GM23338 (cell line): ENCODE measurements at regions not wholly inside any gene's neighbourhood (a gene's known extent, or its start where the extent isn't known, plus 50 kb on each side); places are given as distances from the start of the nearest gene placed in this dataset.

Source experiments
- ATAC-seq: fragments of 200-7000 bp; cut with Tn5 transposase; 3 replicates; pipeline ENCODE4 v1.9.1; 2020
- DNase-seq: peaks from one replicate; pipeline ENCODE4 v3.0.0-alpha.2; 2015; ENCODE audit warnings: low spot score
- H2AFZ ChIP-seq: fragments of 200-600 bp; sonication (generic); 2 replicates; pipeline ENCODE4 v1.8.0; 2016; ENCODE audit warnings: antibody characterized with exemption, mild to moderate bottlenecking, moderate library complexity
- H3F3A ChIP-seq: fragments of 200-600 bp; sonication (generic); replicated peaks from 2 replicates; pipeline ENCODE4 v1.8.0; 2017; ENCODE audit warnings: antibody characterized with exemption, mixed run types, low read depth
- H3K27ac ChIP-seq: fragments of 200-600 bp; sonication (generic); 2 replicates; pipeline ENCODE4 v1.6.1; 2016; ENCODE audit warnings: low read depth
- H3K27me3 ChIP-seq: fragments of 200-600 bp; sonication (generic); 2 replicates; pipeline ENCODE4 v1.8.0; 2016; ENCODE audit warnings: mild to moderate bottlenecking, mixed run types, moderate library complexity; ENCODE audit not compliant: insufficient read depth
- H3K36me3 ChIP-seq: fragments of 200-600 bp; sonication (generic); 2 replicates; pipeline ENCODE4 v1.8.0; 2016; ENCODE audit warnings: mild to moderate bottlenecking; ENCODE audit not compliant: insufficient read depth
- H3K4me1 ChIP-seq: fragments of 200-600 bp; sonication (generic); 2 replicates; pipeline ENCODE4 v1.8.0; 2016; ENCODE audit warnings: mild to moderate bottlenecking, moderate library complexity; ENCODE audit not compliant: insufficient read depth
- H3K4me2 ChIP-seq: fragments of 200-600 bp; sonication (generic); 2 replicates; pipeline ENCODE4 v1.7.1; 2017; ENCODE audit warnings: mixed run types
- H3K4me3 ChIP-seq: fragments of 200-600 bp; sonication (generic); 2 replicates; pipeline ENCODE4 v1.6.1; 2016; ENCODE audit warnings: mixed run types
- H3K79me2 ChIP-seq: fragments of 200-600 bp; sonication (generic); replicated peaks from 2 replicates; pipeline ENCODE4 v1.8.0; 2017; ENCODE audit warnings: mild to moderate bottlenecking; ENCODE audit not compliant: insufficient read depth
- H3K9me2 ChIP-seq: fragments of 200-600 bp; sonication (generic); 2 replicates; pipeline ENCODE4 v1.8.0; 2017; ENCODE audit not compliant: insufficient read depth
- H4K20me1 ChIP-seq: fragments of 200-600 bp; sonication (generic); replicated peaks from 2 replicates; pipeline ENCODE4 v1.8.0; 2017; ENCODE audit warnings: mild to moderate bottlenecking; ENCODE audit not compliant: insufficient read depth
- H3K27ac Mint-ChIP-seq: 2 replicates; pipeline ENCODE4 v1.8.0; 2020; ENCODE audit warnings: inconsistent platforms, mild to moderate bottlenecking, moderate library complexity, mixed read lengths
- H3K27me3 Mint-ChIP-seq: 3 replicates; pipeline ENCODE4 v1.8.0; 2022; ENCODE audit warnings: low read depth, mild to moderate bottlenecking, moderate library complexity, mixed read lengths, inconsistent platforms; ENCODE audit not compliant: insufficient read depth, poor library complexity
- H3K36me3 Mint-ChIP-seq: 3 replicates; pipeline ENCODE4 v1.8.0; 2021; ENCODE audit warnings: low read depth, mild to moderate bottlenecking, inconsistent platforms, moderate library complexity, mixed read lengths
- H3K4me1 Mint-ChIP-seq: 3 replicates; pipeline ENCODE4 v1.8.0; 2020; ENCODE audit warnings: mild to moderate bottlenecking, inconsistent platforms, mixed read lengths
- H3K4me3 Mint-ChIP-seq: 3 replicates; pipeline ENCODE4 v1.8.0; 2021; ENCODE audit warnings: moderate library complexity, mild to moderate bottlenecking, inconsistent platforms, mixed read lengths
- H3K9me3 Mint-ChIP-seq: 3 replicates; pipeline ENCODE4 v1.8.0; 2020; ENCODE audit warnings: moderate library complexity, mild to moderate bottlenecking, inconsistent platforms, mixed read lengths
- EZH2 ChIP-seq: fragments of 200-600 bp; sonication (generic); IDR thresholded peaks from one replicate; pipeline ENCODE4 v1.8.0; 2017; ENCODE audit warnings: antibody characterized with exemption, mild to moderate bottlenecking, low read depth; ENCODE audit not compliant: unreplicated experiment
- EZH2phosphoT487 ChIP-seq: fragments of 200-600 bp; sonication (generic); IDR thresholded peaks from one replicate; pipeline ENCODE4 v1.8.1; 2018; ENCODE audit warnings: antibody characterized with exemption; ENCODE audit not compliant: unreplicated experiment
- NANOG ChIP-seq: IDR thresholded peaks from 2 replicates; pipeline ENCODE4 v1.6.1; 2016; ENCODE audit warnings: antibody characterized with exemption, borderline replicate concordance
- POLR2AphosphoS5 ChIP-seq: IDR thresholded peaks from 2 replicates; pipeline ENCODE4 v1.6.1; 2016; ENCODE audit warnings: antibody characterized with exemption, low read depth
- STAT1 ChIP-seq: IDR thresholded peaks from one replicate; pipeline ENCODE4 v1.6.1; 2016; ENCODE audit warnings: antibody characterized with exemption; ENCODE audit not compliant: unreplicated experiment
- ZNF331 ChIP-seq: fragments of 250-450 bp; sonication (Bioruptor Pico); IDR thresholded peaks from 2 replicates; pipeline ENCODE4 v1.5.0; 2020; ENCODE audit warnings: low read depth, mild to moderate bottlenecking, moderate library complexity
- TF ChIP-seq, protein P1 (sequence below): fragments of 250-450 bp; sonication (Bioruptor Pico); IDR thresholded peaks from 2 replicates; pipeline ENCODE4 v1.5.0; 2020; ENCODE audit warnings: mild to moderate bottlenecking, moderate library complexity
- TF ChIP-seq, protein P2 (sequence below): IDR thresholded peaks from one replicate; pipeline ENCODE4 v1.6.1; 2018; ENCODE audit warnings: antibody characterized with exemption; ENCODE audit not compliant: unreplicated experiment

GRCh38 chr12:97006585-97006984, 99.5 kb downstream of the NEDD1 start:
- peaks cover 13% of the 10 kb centered on the region for H3K4me1 Mint-ChIP-seq
- H3K27ac Mint-ChIP-seq = no peak overlapping the region
- Histone ChIP-seq H3K79me2 (no peaks in the 10 kb centered on the region), H3K4me1 (peaks cover 12% of the 10 kb centered on the region; the same call in 1 of the 2 replicates), H4K20me1 (no peaks in the 10 kb centered on the region), H3K4me2 (no peak overlapping the region), H3K27me3 (no peaks in the 10 kb centered on the region), H3K4me3 (no peak overlapping the region), H2AFZ (no peak overlapping the region), H3K9me2 (no peaks in the 10 kb centered on the region), H3K27ac (no peak overlapping the region), H3K36me3 (no peaks in the 10 kb centered on the region), H3F3A (no peaks in the 10 kb centered on the region)
- peaks cover under 1% of the 10 kb centered on the region; the same call in 1 of the 3 replicates for H3K36me3 Mint-ChIP-seq
- TF ChIP-seq STAT1 (no peak), NANOG (no peak), EZH2 (no peak), POLR2AphosphoS5 (no peak)
- TF ChIP-seq, protein P1, sequence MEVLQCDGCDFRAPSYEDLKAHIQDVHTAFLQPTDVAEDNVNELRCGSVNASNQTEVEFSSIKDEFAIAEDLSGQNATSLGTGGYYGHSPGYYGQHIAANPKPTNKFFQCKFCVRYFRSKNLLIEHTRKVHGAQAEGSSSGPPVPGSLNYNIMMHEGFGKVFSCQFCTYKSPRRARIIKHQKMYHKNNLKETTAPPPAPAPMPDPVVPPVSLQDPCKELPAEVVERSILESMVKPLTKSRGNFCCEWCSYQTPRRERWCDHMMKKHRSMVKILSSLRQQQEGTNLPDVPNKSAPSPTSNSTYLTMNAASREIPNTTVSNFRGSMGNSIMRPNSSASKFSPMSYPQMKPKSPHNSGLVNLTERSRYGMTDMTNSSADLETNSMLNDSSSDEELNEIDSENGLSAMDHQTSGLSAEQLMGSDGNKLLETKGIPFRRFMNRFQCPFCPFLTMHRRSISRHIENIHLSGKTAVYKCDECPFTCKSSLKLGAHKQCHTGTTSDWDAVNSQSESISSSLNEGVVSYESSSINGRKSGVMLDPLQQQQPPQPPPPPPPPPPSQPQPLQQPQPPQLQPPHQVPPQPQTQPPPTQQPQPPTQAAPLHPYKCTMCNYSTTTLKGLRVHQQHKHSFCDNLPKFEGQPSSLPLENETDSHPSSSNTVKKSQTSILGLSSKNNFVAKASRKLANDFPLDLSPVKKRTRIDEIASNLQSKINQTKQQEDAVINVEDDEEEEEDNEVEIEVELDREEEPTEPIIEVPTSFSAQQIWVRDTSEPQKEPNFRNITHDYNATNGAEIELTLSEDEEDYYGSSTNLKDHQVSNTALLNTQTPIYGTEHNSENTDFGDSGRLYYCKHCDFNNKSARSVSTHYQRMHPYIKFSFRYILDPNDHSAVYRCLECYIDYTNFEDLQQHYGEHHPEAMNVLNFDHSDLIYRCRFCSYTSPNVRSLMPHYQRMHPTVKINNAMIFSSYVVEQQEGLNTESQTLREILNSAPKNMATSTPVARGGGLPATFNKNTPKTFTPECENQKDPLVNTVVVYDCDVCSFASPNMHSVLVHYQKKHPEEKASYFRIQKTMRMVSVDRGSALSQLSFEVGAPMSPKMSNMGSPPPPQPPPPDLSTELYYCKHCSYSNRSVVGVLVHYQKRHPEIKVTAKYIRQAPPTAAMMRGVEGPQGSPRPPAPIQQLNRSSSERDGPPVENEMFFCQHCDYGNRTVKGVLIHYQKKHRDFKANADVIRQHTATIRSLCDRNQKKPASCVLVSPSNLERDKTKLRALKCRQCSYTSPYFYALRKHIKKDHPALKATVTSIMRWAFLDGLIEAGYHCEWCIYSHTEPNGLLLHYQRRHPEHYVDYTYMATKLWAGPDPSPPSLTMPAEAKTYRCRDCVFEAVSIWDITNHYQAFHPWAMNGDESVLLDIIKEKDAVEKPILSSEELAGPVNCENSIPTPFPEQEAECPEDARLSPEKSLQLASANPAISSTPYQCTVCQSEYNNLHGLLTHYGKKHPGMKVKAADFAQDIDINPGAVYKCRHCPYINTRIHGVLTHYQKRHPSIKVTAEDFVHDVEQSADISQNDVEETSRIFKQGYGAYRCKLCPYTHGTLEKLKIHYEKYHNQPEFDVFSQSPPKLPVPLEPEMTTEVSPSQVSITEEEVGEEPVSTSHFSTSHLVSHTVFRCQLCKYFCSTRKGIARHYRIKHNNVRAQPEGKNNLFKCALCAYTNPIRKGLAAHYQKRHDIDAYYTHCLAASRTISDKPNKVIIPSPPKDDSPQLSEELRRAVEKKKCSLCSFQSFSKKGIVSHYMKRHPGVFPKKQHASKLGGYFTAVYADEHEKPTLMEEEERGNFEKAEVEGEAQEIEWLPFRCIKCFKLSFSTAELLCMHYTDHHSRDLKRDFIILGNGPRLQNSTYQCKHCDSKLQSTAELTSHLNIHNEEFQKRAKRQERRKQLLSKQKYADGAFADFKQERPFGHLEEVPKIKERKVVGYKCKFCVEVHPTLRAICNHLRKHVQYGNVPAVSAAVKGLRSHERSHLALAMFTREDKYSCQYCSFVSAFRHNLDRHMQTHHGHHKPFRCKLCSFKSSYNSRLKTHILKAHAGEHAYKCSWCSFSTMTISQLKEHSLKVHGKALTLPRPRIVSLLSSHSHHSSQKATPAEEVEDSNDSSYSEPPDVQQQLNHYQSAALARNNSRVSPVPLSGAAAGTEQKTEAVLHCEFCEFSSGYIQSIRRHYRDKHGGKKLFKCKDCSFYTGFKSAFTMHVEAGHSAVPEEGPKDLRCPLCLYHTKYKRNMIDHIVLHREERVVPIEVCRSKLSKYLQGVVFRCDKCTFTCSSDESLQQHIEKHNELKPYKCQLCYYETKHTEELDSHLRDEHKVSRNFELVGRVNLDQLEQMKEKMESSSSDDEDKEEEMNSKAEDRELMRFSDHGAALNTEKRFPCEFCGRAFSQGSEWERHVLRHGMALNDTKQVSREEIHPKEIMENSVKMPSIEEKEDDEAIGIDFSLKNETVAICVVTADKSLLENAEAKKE (CRISPR knock-in tag) = no peak
- DNase-seq (no peak), ATAC-seq (no peak)
- peaks cover under 1% of the 10 kb centered on the region; the same call in 1 of the 3 replicates for H3K9me3 Mint-ChIP-seq
- H3K4me3 Mint-ChIP-seq = no peak overlapping the region
- H3K27me3 Mint-ChIP-seq = no peaks in the 10 kb centered on the region

DNA sequence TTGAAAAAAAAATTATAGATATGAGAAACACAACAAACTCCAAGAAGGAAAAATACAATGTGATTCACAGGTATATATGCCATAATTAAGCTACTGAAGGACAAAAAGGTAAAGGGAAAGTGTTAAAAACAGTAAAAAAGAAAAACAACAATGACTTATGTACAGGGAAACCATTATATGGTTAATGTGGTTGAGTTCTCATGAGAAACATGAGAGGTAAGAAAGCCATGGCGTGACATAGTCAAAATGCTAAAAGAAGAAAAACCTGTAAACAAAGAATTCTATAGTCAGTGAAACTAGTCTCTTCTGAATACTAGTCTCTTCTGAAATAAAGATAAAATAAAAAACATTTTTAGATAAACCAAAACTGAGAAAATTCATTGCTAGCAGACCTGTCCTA, 109.1 kb downstream of the NEDD1 start:
- H3K4me1 Mint-ChIP-seq = no peaks in the 10 kb centered on the region; the same call in 2 of the 3 replicates
- Histone ChIP-seq H3K4me2 (no peak overlapping the region), H2AFZ (no peak overlapping the region), H4K20me1 (no peaks in the 10 kb centered on the region), H3K79me2 (no peaks in the 10 kb centered on the region), H3K9me2 (peaks cover 5% of the 10 kb centered on the region; the same call in 1 of the 2 replicates), H3F3A (no peaks in the 10 kb centered on the region), H3K27ac (no peak overlapping the region), H3K27me3 (no peaks in the 10 kb centered on the region), H3K4me1 (no peaks in the 10 kb centered on the region), H3K4me3 (no peak overlapping the region), H3K36me3 (peaks cover 12% of the 10 kb centered on the region)
- peaks cover 41% of the 10 kb centered on the region for H3K9me3 Mint-ChIP-seq
- no peak for TF ChIP-seq ZNF331 (CRISPR knock-in tag)
- no peak for TF ChIP-seq POLR2AphosphoS5
- TF ChIP-seq STAT1 = no peak
- TF ChIP-seq EZH2phosphoT487 = no peak
- TF ChIP-seq, protein P2, sequence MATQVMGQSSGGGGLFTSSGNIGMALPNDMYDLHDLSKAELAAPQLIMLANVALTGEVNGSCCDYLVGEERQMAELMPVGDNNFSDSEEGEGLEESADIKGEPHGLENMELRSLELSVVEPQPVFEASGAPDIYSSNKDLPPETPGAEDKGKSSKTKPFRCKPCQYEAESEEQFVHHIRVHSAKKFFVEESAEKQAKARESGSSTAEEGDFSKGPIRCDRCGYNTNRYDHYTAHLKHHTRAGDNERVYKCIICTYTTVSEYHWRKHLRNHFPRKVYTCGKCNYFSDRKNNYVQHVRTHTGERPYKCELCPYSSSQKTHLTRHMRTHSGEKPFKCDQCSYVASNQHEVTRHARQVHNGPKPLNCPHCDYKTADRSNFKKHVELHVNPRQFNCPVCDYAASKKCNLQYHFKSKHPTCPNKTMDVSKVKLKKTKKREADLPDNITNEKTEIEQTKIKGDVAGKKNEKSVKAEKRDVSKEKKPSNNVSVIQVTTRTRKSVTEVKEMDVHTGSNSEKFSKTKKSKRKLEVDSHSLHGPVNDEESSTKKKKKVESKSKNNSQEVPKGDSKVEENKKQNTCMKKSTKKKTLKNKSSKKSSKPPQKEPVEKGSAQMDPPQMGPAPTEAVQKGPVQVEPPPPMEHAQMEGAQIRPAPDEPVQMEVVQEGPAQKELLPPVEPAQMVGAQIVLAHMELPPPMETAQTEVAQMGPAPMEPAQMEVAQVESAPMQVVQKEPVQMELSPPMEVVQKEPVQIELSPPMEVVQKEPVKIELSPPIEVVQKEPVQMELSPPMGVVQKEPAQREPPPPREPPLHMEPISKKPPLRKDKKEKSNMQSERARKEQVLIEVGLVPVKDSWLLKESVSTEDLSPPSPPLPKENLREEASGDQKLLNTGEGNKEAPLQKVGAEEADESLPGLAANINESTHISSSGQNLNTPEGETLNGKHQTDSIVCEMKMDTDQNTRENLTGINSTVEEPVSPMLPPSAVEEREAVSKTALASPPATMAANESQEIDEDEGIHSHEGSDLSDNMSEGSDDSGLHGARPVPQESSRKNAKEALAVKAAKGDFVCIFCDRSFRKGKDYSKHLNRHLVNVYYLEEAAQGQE = no peak
- H3K36me3 Mint-ChIP-seq = peaks cover 31% of the 10 kb centered on the region
- H3K27me3 Mint-ChIP-seq = no peaks in the 10 kb centered on the region
- H3K4me3 Mint-ChIP-seq = no peak overlapping the region
- DNase-seq (no peak), ATAC-seq (no peak)
- H3K27ac Mint-ChIP-seq = no peak overlapping the region
